Osteoblast (primary cell): ENCODE measurements at regions not wholly inside any gene's neighbourhood (a gene's known extent, or its start where the extent isn't known, plus 50 kb on each side); places are given as distances from the start of the nearest gene placed in this dataset.

Experiments
- DNase-seq: peaks from one replicate; pipeline ENCODE4 v3.0.0; 2011; ENCODE audit warnings: low spot score, mixed read lengths; ENCODE audit not compliant: insufficient read length; ENCODE audit errors: missing footprints
- H2AFZ ChIP-seq: 2 replicates; pipeline ENCODE4 v1.6.0; 2011; ENCODE audit warnings: mild to moderate bottlenecking, low read length
- H3K27ac ChIP-seq: 2 replicates; pipeline ENCODE4 v1.5.1; 2011; ENCODE audit warnings: mild to moderate bottlenecking, low read depth, low read length, moderate library complexity
- H3K27me3 ChIP-seq: 2 replicates; pipeline ENCODE4 v1.6.0; 2012; ENCODE audit warnings: mild to moderate bottlenecking, control low read depth, inconsistent platforms, low read length, moderate library complexity; ENCODE audit not compliant: insufficient read depth
- H3K36me3 ChIP-seq: 2 replicates; pipeline ENCODE4 v1.5.1; 2011; ENCODE audit warnings: mild to moderate bottlenecking, low read length, control low read depth, moderate library complexity; ENCODE audit not compliant: insufficient read depth
- H3K4me1 ChIP-seq: 2 replicates; pipeline ENCODE4 v1.5.1; 2011; ENCODE audit warnings: mild to moderate bottlenecking, low read length, control low read depth, moderate library complexity; ENCODE audit not compliant: insufficient read depth
- H3K4me2 ChIP-seq: 2 replicates; pipeline ENCODE4 v1.6.0; 2011; ENCODE audit warnings: mild to moderate bottlenecking, low read length; ENCODE audit not compliant: insufficient read depth
- H3K4me3 ChIP-seq: fragments of 200-600 bp; sonication (generic); 3 replicates; pipeline ENCODE4 v1.5.1; 2012; ENCODE audit warnings: mild to moderate bottlenecking, low read length, inconsistent platforms; ENCODE audit not compliant: insufficient read depth
- H3K79me2 ChIP-seq: 2 replicates; pipeline ENCODE4 v1.6.0; 2012; ENCODE audit warnings: mild to moderate bottlenecking, low read length, control low read depth, inconsistent platforms; ENCODE audit not compliant: insufficient read depth
- H3K9me3 ChIP-seq: 2 replicates; pipeline ENCODE4 v1.5.1; 2011; ENCODE audit warnings: low read depth, low read length, control low read depth
- H4K20me1 ChIP-seq: 2 replicates; pipeline ENCODE4 v1.6.0; 2012; ENCODE audit warnings: mild to moderate bottlenecking, low read length, control low read depth; ENCODE audit not compliant: insufficient read depth
- CTCF ChIP-seq: IDR thresholded peaks from 2 replicates; pipeline ENCODE4 v1.5.1; 2011; ENCODE audit warnings: mild to moderate bottlenecking, low read depth, low read length, moderate library complexity; ENCODE audit errors: extremely low read depth

GRCh38 chr12:123036466-123037285 lies 56.2 kb downstream of the ARL6IP4 start:
- TF ChIP-seq CTCF = no peak
- Histone ChIP-seq H3K27ac (no peak overlapping the region), H3K36me3 (peaks cover 6% of the 10 kb centered on the region), H2AFZ (no peak overlapping the region), H3K4me3 (no peak overlapping the region), H3K79me2 (no peaks in the 10 kb centered on the region), H3K4me1 (peaks cover 5% of the 10 kb centered on the region), H4K20me1 (peaks cover 2% of the 10 kb centered on the region), H3K27me3 (no peaks in the 10 kb centered on the region), H3K4me2 (no peak overlapping the region), H3K9me3 (no peaks in the 10 kb centered on the region)
- no peak for DNase-seq

GRCh38 chr12:123035841-123036240 lies 55.4 kb downstream of the ARL6IP4 start:
- H3K4me2 ChIP-seq = no peak overlapping the region
- H2AFZ ChIP-seq = no peak overlapping the region
- peaks cover 5% of the 10 kb centered on the region for H3K4me1 ChIP-seq
- no peaks in the 10 kb centered on the region for H3K9me3 ChIP-seq
- no peak overlapping the region for H3K27ac ChIP-seq
- no peak overlapping the region for H3K4me3 ChIP-seq
- TF ChIP-seq CTCF = no peak
- no peaks in the 10 kb centered on the region for H3K27me3 ChIP-seq
- H3K79me2 ChIP-seq = no peaks in the 10 kb centered on the region
- DNase-seq = no peak
- H3K36me3 ChIP-seq = peaks cover 6% of the 10 kb centered on the region
- H4K20me1 ChIP-seq = peaks cover 2% of the 10 kb centered on the region

- Histone ChIP-seq H3K4me1 (peaks cover 5% of the 10 kb centered on the region), H3K27me3 (no peaks in the 10 kb centered on the region), H3K27ac (peak overlapping the region; percentile 43), H3K4me2 (peak overlapping the region; percentile 0), H3K9me3 (no peaks in the 10 kb centered on the region), H3K36me3 (peaks cover 6% of the 10 kb centered on the region), H3K79me2 (no peaks in the 10 kb centered on the region), H3K4me3 (no peak overlapping the region), H2AFZ (no peak overlapping the region), H4K20me1 (peaks cover 2% of the 10 kb centered on the region)
- peak; percentile 98 for DNase-seq
- TF ChIP-seq CTCF = no peak
Measured at GRCh38 chr12:123034865-123035264, 54.4 kb downstream of the ARL6IP4 start.

GRCh38 chr12:123034022-123034541 lies 53.6 kb downstream of the ARL6IP4 start:
- no peak for DNase-seq
- peak overlapping the region; percentile 43 for H3K27ac ChIP-seq
- no peak overlapping the region for H3K4me2 ChIP-seq

More at GRCh38 chr12:123034022-123034541, 53.6 kb downstream of the ARL6IP4 start:
- H2AFZ ChIP-seq = no peak overlapping the region
- no peaks in the 10 kb centered on the region for H3K9me3 ChIP-seq
- H3K4me1 ChIP-seq = peaks cover 5% of the 10 kb centered on the region
- TF ChIP-seq CTCF = no peak
- peaks cover 6% of the 10 kb centered on the region for H3K36me3 ChIP-seq
- H3K4me3 ChIP-seq = no peak overlapping the region
- H3K27me3 ChIP-seq = no peaks in the 10 kb centered on the region
- peaks cover 2% of the 10 kb centered on the region for H4K20me1 ChIP-seq
- no peaks in the 10 kb centered on the region for H3K79me2 ChIP-seq
